ENCODE measurements at regions not wholly inside any gene's neighbourhood (a gene's known extent, or its start where the extent isn't known, plus 50 kb on each side); places are given as distances from the start of the nearest gene placed in this dataset.
A peak's percentile ranks its signal among the peaks of the same experiment; 100 is the strongest.

DNA sequence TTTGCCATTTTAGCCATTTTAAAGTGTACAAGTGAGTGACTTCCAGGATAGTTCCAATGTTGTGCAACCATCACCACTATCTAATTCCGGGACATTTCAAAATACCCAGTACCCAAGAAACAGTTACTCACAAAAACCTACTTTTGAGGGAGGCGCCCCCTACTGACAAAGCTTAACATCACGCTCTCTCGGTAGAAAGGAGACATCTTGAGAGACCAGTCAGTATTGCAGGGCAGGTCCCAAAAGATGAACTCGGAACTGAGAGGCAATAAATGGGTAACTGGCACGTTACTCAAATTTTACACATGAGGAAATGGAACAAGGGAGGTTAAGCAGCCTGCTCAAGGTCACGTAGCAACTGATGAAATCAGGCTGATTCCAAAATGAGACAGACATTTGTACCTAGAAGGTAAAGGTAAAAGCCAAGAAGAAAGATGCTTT is 50.0 kb upstream of the POU2AF1 start:
- BruUV-seq (replicated peaks): no TSS peak
- H3K9me2 ChIP-seq (replicated peaks; ENCODE audit: low read length): no peaks in the 10 kb centered on the region
- no peaks in the 10 kb centered on the region for H3K36me3 ChIP-seq (ENCODE audit: low read depth, low read length)
- H3K27me3 ChIP-seq (ENCODE audit: low read length): peaks cover 29% of the 10 kb centered on the region
- ChIA-PET POLR2A (ENCODE audit: unreplicated experiment) (no interaction called here), CTCF (interaction anchor here (0.7 kb wide), 1 partner anchor 971 kb away, joined by 3 read pairs; no protein-coding TSS in a partner anchor)
- DNase-seq (peak; percentile 66), ATAC-seq (no peak)
- H3K4me1 ChIP-seq (ENCODE audit: insufficient read depth, low read length): no peaks in the 10 kb centered on the region
- no peaks in the 10 kb centered on the region for H3F3A ChIP-seq (ENCODE audit: low read length, unreplicated experiment)
- no peaks in the 10 kb centered on the region for H4K20me1 ChIP-seq (ENCODE audit: low read length)
- H3K4me3 ChIP-seq (ENCODE audit: low read length): no peak overlapping the region
- no peaks in the 10 kb centered on the region for H3K9me3 ChIP-seq (ENCODE audit: low read length)
- no peak overlapping the region for H2AFZ ChIP-seq (ENCODE audit: low read length)
- no peak overlapping the region for H3K4me2 ChIP-seq (ENCODE audit: low read length)
- no peak overlapping the region for H3K27ac ChIP-seq (ENCODE audit: low read length)
- TF ChIP-seq, protein P1, sequence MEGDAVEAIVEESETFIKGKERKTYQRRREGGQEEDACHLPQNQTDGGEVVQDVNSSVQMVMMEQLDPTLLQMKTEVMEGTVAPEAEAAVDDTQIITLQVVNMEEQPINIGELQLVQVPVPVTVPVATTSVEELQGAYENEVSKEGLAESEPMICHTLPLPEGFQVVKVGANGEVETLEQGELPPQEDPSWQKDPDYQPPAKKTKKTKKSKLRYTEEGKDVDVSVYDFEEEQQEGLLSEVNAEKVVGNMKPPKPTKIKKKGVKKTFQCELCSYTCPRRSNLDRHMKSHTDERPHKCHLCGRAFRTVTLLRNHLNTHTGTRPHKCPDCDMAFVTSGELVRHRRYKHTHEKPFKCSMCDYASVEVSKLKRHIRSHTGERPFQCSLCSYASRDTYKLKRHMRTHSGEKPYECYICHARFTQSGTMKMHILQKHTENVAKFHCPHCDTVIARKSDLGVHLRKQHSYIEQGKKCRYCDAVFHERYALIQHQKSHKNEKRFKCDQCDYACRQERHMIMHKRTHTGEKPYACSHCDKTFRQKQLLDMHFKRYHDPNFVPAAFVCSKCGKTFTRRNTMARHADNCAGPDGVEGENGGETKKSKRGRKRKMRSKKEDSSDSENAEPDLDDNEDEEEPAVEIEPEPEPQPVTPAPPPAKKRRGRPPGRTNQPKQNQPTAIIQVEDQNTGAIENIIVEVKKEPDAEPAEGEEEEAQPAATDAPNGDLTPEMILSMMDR (conservative IDR thresholded peaks at IDR 0.05; ENCODE audit: low read depth, low read length): peak; percentile 95
- no peak for TF ChIP-seq EZH2phosphoT487 (IDR thresholded peaks at IDR 0.05; ENCODE audit: borderline replicate concordance, low read length)
- no peak for TF ChIP-seq EZH2 (IDR thresholded peaks at IDR 0.05; ENCODE audit: low read length, unreplicated experiment)
- no peaks in the 10 kb centered on the region for H3K79me2 ChIP-seq (ENCODE audit: low read length)
- no peak overlapping the region for H3K9ac ChIP-seq (ENCODE audit: low read length)
- intact Hi-C loops (cut with micrococcal nuclease): loop anchor here (5.0 kb wide), 1 partner anchor 147 kb away; no protein-coding TSS in a partner anchor

Data from PC-3 (cell line).